ENCODE measurements at regions not wholly inside any gene's neighbourhood (a gene's known extent, or its start where the extent isn't known, plus 50 kb on each side); places are given as distances from the start of the nearest gene placed in this dataset.

DNA sequence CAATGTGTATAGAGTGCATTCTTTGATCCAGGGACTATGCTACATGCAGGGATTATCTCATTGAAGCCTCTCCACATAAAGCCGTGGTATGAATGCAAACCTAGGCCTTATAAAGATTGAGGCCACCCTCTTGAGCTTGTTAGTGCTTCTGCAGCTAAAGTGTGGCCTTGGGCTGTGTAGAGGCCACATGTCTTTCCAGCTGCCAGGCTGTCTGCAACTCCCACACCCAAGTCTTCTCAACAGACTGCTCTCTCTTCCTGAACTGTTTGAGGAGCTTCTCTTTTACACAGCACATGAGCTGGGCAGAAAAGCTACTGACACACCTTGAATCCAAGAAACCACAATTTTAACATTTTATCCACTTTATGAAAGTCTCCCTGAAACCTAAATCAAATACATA is 119.2 kb upstream of the MEX3C start:
- TF ChIP-seq CTCF (IDR thresholded peaks at IDR 0.05; ENCODE audit: low read length) (no peak), EZH2 (optimal IDR thresholded peaks at IDR 0.05; ENCODE audit: low read depth, low read length) (no peak)
